HG02973 (cell line): ENCODE measurements at regions not wholly inside any gene's neighbourhood (a gene's known extent, or its start where the extent isn't known, plus 50 kb on each side); places are given as distances from the start of the nearest gene placed in this dataset.

Experiments used
- ATAC-seq: cut with Tn5 transposase; IDR thresholded peaks from one replicate; pipeline ENCODE4 v1.9.1; 2021; ENCODE audit warnings: moderate library complexity; ENCODE audit not compliant: unreplicated experiment

GRCh38 chr6:90970672-90971071 lies 383.8 kb upstream of the MAP3K7 start:
- ATAC-seq, result no peak

GRCh38 chr6:90967471-90967870 lies 380.6 kb upstream of the MAP3K7 start:
- ATAC-seq, result no peak

GRCh38 chr6:90960324-90960723 lies 373.5 kb upstream of the MAP3K7 start:
- no peak for ATAC-seq

GRCh38 chr6:90955246-90955645 lies 368.4 kb upstream of the MAP3K7 start:
- no peak for ATAC-seq

GRCh38 chr6:90953405-90954161 lies 366.7 kb upstream of the MAP3K7 start:
- ATAC-seq, result no peak

- no peak for ATAC-seq
Observed at GRCh38 chr6:90952176-90952575, 365.3 kb upstream of the MAP3K7 start.

- ATAC-seq, result no peak
Observed at GRCh38 chr6:90948540-90948939, 361.7 kb upstream of the MAP3K7 start.

GRCh38 chr6:90947184-90948064 lies 360.6 kb upstream of the MAP3K7 start:
- no peak for ATAC-seq

GRCh38 chr6:90941885-90942284 lies 355.0 kb upstream of the MAP3K7 start:
- ATAC-seq, result no peak

- ATAC-seq, result peak; percentile 98
Observed at GRCh38 chr6:90940812-90941481, 354.1 kb upstream of the MAP3K7 start.

GRCh38 chr6:90939906-90940305 lies 353.0 kb upstream of the MAP3K7 start:
- ATAC-seq, result no peak

- ATAC-seq, result no peak
Observed at GRCh38 chr6:90938122-90938521, 351.2 kb upstream of the MAP3K7 start.

- no peak for ATAC-seq
Observed at GRCh38 chr6:90936286-90936685, 349.4 kb upstream of the MAP3K7 start.

- no peak for ATAC-seq
Observed at GRCh38 chr6:90934966-90935365, 348.1 kb upstream of the MAP3K7 start.

GRCh38 chr6:90934081-90934480 lies 347.2 kb upstream of the MAP3K7 start:
- ATAC-seq, result no peak

- ATAC-seq, result no peak
Observed at GRCh38 chr6:90932351-90932750, 345.5 kb upstream of the MAP3K7 start.

- no peak for ATAC-seq
Observed at GRCh38 chr6:90928051-90928450, 341.2 kb upstream of the MAP3K7 start.

GRCh38 chr6:90925726-90926125 lies 338.9 kb upstream of the MAP3K7 start:
- no peak for ATAC-seq

- no peak for ATAC-seq
Observed at GRCh38 chr6:90922325-90922724, 335.5 kb upstream of the MAP3K7 start.

GRCh38 chr6:90918361-90918760 lies 331.5 kb upstream of the MAP3K7 start:
- no peak for ATAC-seq

GRCh38 chr6:90917376-90917775 lies 330.5 kb upstream of the MAP3K7 start:
- no peak for ATAC-seq

GRCh38 chr6:90916968-90917367 lies 330.1 kb upstream of the MAP3K7 start:
- ATAC-seq, result no peak
